Hematopoietic multipotent progenitor cell treated with erythropoietin and hydrocortisone succinate and interleukin-3 and kit ligand, for 8 days (in vitro differentiated cells): ENCODE measurements at regions not wholly inside any gene's neighbourhood (a gene's known extent, or its start where the extent isn't known, plus 50 kb on each side); places are given as distances from the start of the nearest gene placed in this dataset.
"Not testable (repeated sequence)": the region's sequence is repeated elsewhere in the genome, so short reads cannot be mapped to it uniquely, and the experiment has no call there.

Source experiments
- DNase-seq: peaks from one replicate; pipeline ENCODE4 v3.0.0-alpha.2; 2015

DNA sequence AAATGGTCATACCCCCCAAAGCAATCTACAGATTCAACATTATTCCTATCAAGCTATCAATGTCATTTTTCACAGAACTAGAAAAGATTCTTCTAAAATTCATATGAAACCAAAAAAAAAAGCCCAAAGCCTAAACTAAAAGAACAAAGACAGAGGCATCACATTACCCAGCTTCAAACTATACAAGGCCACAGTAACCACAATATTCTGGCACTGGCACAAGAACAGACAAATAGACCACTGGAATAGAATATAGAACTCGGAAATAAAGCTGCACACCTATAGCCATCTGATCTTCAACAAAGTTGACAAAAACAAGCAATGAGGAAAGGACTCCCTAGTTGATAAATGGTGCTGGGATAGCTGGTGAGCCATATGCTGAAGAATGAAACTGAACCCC lies 89.2 kb upstream of the PCED1B start:
- no peak for DNase-seq

DNA sequence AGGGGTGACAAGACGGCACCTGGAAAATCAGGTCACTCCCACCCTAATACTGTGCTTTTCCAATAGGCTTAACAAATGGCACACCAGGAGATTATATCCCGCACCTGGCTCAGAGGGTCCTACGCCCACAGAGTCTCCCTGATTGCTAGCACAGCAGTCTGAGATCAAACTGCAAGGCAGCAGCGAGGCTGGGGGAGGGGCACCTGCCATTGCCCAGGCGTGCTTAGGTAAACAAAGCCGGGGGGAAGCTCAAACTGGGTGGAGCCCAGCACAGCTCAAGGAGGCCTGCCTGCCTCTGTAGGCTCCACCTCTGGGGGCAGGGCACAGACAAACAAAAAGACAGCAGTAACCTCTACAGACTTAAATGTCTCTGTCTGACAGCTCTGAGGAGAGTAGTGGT lies 87.4 kb upstream of the PCED1B start:
- DNase-seq: not testable (repeated sequence)

DNA sequence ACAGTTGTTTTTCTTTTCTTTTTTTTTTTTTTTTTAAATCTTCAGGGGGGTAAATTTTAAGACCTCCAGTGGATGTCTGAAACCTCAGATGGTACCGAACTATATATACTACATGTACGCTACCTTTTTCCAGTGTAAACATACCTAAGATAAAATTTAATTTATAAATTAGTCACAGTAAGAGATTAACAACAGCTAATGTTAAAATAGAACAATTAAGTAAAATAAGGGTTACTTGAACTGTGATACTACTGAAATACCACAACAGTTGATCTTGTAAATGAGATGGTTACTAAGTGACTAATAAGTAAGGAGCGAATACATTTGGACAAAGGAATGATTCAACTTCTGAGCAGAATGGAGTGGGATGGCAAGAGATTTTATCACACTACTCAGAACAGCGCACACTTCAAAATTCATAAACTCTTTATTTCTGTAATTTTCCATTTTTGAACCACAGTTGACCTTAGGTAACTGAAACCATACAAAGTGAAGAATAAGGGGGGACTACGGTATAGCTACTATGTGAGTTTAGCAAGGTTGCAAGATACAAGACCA lies 80.5 kb upstream of the PCED1B start:
- DNase-seq: no peak

DNA sequence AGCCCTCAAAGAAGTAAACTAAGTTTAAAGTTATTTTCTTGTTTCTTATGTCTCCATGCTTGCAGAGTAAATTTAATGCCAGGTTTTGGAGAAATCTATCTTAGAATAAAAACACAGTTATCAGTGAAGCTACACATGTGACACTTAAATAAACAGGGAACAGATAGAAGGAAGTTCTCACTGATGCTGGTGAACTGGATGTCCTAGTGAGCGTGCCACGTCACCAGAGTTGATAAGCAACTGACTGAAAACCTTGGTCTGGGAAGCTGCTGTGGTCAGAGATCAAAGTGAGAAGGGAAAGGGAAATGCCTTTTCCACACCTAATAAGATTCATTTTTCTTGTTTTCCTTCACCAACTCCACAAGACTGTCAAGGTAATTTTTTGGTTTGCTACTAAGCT lies 74.8 kb upstream of the PCED1B start:
- no peak for DNase-seq

DNA sequence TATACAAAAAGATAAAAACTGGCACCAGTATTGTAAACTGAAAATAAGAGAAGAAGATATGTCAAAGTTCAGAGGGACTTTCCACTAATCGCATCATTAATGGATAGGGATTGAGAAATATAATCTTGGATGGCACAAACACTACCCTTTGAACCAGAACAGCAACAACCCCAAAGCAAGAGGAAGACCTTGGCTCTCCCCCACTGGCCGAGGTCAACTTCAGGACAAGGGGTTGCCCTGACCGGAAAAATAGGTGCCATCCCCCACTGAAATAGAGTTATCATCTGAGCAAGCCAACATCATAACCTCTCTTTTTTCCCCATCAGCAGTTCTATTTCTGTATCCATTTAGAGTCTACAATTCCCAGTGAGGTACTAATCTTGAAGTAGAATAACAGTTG lies 72.4 kb upstream of the PCED1B start:
- DNase-seq: no peak

DNA sequence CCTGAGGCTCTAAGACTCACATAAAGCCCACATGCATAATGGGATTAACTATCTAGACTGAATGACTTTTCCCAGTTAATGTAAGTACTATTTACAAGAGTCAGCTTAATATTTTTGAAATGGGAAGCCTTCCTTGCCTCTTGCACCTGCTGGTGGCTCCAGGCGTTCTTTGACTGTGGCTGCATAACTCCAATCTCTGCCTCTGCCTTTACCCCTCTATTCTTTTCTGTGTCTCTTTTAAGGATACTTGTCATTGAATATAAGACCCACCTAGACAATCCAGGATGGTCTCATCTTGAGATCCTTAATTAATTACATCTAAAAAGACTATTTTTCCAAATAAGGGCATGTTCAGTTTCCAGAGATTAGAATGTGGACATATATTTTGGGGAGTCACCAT lies 66.9 kb upstream of the PCED1B start:
- no peak for DNase-seq

DNA sequence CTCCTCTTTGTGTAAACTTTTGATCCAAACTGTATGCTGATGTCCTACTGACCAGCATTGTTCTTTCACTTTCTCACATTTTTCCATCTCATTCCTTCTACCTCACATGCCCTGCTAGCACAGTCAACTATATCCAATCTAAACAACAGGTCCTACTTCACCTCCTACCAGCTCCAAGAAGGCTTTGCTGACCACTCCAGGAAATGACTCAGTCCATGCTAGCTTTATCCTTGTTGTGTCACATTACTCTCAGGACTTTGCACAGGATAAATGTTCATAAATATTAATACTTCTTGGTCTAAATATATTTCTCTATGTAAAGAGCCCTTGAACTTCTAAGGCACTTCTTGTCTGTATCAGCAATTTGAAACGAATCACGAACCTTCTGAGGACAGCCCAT lies 64.9 kb upstream of the PCED1B start:
- no peak for DNase-seq

DNA sequence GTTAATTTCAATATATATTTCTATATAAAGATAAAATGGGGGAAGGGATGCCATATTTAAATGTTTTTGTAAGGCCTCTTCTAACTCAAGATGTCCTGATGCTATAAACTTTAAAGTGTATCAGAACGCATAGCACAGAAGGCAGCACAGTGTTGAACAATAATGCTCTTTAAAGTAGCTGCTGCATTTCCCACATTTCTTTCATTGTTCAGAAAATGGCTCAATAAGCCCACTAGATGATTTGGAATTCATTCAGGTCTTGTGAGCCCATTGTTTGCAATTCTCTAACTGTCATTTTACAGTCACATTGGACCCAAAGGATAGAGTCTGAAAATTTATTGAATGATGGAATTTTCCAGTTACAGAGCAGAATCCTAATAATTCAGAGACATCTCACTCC lies 64.0 kb upstream of the PCED1B start:
- DNase-seq: no peak

DNA sequence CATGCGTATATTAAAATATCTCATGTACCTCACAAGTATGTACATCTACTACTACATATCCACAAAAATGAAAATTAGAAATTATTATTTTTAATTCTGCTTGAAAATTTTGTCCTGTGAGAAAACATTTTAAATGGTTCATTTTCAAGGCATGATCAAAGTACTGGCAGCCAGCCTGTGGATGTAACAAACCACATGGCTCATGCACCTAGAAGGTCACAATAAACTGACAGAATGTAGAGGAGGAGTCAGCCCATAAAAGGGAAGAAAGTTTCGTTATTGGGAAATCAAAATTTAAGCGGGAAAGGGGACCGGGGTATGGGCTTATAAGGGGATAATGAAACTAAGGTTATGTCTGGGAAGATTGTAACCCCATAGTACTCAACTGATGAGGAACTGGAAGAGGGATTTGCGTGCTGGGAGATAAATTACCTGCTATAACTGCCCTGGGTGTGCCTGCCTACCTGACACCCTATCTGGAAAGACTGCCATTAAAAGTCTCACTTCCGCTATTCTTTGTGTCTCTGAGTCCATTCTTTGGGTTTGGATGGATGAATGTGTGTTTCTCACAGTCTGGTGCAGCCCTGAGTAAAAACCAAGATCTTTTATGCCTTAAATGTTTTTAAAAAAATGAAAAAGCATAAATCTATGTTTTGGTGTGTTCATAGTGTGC lies 62.2 kb upstream of the PCED1B start:
- DNase-seq: no peak

DNA sequence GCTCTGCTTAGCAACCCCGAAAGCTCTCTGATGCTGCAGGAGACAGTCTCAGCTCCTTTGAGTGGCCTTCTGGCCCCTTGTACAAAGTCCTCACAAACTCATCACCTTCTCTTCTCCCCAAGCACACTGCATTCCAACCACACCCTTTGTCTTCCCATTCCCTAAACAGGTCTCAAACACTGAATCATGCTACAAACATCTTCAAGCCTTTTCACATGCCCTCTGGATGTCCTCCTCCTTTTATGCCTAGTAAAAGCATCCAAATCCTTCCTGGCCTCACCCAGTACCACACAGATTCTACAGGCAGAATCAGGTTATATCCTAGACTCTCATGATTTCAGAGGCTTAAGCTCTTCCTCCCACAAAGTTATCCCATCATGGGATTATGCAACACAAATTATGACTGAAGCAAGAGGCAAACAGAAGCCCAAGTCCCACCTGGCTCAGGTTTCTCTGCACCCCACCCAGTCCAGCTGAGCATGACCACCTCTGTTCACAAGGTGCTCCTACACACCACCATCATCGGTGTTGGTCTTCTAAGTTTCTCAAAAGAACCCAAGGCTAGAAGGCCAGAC lies 61.4 kb upstream of the PCED1B start:
- no peak for DNase-seq

DNA sequence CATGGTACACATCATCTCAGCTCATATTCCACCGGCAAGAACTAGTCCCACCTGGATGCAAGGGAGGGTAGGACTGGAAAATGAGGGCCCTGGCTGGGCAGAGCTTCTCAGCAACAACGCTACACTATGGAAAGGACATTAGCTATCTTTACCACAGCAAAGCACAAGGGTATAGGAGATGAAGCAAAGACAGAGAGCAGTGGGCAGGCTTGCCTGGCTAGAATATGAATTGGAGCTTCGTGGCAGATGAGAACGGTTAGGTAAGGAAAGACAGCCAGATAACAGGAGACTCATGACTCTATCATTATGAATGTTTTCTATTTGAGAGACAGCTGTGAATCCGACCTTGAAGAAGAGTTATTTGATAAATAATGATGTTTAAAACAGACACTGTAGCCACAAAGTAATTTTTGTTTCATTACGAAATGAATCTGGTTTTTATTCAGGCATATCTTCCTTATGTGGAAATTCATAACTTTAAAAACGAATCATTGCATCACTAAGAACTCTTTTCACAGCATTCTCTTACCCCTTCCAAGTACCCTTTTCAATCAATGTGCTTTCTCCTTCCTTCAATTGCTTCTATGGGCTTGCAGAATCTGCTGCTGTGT lies 59.1 kb upstream of the PCED1B start:
- no peak for DNase-seq

DNA sequence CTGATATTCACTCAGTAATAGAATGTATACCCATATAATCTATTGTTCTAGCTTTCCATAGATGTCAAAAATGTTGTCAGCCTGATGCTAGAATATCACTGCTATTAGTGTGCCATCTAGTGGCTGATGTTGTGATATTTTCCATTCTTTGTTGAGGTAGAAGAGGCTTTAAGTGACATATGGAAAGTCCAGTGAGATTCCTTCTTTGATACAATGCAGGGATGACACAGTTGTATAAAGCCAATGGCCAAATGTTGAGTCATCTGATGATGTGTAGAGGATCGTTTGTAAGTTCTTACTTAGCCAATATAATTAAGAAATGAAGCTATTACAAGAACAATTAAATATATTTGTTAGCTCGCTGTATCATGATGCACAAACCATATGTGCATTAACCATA lies 58.1 kb upstream of the PCED1B start:
- DNase-seq: peak; percentile 66

DNA sequence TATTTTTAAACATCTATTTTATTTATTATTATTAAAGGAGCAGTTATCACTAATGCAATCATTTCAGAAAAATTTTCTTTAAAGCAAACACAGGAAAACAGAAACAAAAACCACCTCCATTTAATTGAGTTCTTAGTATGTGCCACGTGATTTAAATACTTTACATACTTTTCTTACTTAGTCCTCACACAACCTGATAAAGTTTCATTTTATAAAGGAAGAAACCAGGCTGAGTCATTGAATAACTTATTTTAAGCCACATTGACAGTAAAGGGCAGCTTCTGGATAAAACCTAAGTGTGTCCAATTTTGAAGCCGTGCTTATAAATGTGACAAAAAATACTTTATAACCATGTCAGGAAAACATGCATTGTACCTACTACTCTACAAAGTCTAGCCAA lies 57.1 kb upstream of the PCED1B start:
- no peak for DNase-seq

DNA sequence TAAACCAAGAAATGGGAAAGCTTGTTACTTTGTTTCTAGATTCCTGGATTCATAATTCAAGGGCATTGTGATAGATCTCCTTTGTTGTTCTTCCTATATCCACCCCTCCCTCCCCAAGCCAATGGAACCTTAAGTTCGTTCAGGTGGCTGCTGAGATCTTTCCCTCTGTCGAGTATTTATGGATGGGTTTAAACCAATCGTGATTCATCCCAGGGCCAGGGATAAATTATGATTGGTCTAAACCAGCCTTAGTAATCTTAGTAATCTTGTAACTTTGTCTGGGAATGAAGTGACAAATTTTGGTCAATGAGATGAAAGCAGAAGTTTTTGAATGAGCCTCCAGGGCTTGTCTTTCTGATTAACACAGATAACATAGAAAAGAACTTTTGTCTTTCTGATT lies 56.1 kb upstream of the PCED1B start:
- no peak for DNase-seq

DNA sequence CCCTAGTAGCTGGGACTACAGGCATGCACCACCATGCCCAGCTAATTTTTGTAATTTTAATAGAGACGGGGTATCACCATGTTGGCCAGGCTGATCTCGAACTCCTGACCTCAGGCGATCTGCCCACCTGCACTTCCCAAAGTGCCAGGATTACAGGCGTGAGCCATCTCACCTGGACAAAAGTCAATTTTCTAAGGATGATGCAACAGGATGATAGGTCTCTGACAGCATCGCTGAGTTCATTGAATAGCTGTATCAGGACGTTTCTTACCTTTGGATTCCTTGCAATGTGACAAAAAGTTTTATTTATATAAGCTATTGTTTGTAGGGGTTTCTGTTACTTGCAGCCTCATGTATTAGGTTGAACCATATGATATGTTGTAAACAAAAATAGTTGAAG lies 55.5 kb upstream of the PCED1B start:
- no peak for DNase-seq

DNA sequence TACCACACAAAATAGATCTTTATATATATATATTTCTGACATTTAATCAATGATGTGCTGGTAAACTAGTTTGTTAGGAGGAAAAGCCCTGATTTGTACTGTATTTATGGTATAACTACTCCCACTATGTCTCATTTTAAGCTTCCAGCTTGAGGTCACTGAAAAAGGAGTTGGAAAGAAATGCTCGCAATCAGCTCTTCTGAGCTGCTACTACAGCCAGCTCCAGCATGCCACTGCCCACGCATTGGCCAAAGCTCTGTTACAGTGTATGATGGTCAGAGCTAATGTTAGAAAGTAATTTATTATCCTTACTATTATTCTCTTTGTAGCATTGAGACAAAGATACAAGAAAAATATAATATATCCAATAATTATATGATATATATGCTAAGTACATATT lies 55.0 kb upstream of the PCED1B start:
- no peak for DNase-seq

DNA sequence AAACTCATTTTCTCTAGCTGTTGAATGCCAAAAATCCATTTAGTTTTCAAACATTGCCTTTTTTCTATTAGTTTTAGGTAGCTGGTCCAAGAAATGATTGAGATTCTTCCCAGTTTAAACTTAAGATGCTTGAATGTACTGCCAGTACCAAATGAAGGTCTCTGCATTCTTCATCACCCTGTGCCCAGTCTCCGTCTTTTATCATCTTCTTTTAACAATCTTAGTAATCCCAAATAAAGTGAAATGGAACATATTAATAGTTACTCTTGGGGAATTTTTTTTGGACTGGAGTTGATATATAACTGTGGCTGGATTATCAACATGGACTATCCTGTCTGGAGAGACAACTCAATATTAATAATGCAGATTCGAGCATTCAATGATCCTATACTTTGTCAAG lies 54.1 kb upstream of the PCED1B start:
- DNase-seq: no peak

DNA sequence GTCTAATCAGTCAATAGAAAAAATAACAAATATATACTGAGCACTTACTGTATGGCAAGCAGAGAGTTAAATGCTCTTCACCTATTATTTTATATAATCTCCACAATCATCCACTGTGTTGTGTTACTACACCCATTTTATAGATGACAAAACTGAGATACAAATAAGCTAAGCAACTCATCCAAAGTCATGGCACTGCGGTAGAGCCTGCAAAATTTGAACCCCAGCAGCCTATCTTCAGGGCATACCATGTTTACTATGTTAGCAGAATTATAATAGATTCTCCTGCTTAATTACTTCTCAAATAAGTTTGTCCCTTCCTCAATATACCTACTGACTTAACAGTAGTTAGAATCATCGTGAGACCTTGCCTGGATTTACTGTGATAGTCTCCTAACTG lies 53.6 kb upstream of the PCED1B start:
- DNase-seq: no peak

DNA sequence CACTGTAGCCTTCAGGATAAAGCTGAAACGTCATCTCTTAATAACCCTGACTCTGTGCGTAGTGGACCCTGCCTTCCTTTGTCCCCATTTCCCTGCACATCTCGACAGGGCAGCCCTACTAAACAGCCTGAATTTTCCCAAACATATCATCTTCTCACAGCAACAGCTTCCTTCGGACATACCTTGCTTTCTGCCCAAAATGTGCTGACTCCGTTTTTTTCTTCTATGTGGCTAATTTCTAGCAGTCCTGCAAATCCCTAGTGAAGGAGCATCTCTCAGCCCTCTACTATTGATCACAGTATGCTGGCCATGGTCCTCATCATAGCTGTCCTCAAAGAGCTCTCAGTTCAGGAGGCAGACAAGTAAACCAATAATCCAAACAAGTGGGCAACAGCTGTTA lies 53.1 kb upstream of the PCED1B start:
- no peak for DNase-seq
